ENCODE measurements at regions not wholly inside any gene's neighbourhood (a gene's known extent, or its start where the extent isn't known, plus 50 kb on each side); places are given as distances from the start of the nearest gene placed in this dataset.

- DNase-seq: no peak
Observed at GRCh38 chr2:575030-575726, 102.0 kb downstream of the TMEM18 start.

GRCh38 chr2:573805-574392 is 103.3 kb downstream of the TMEM18 start:
- DNase-seq: no peak

GRCh38 chr2:573025-573424 is 104.2 kb downstream of the TMEM18 start:
- no peak for DNase-seq

GRCh38 chr2:569681-570080 is 107.5 kb downstream of the TMEM18 start:
- DNase-seq: no peak

DNA sequence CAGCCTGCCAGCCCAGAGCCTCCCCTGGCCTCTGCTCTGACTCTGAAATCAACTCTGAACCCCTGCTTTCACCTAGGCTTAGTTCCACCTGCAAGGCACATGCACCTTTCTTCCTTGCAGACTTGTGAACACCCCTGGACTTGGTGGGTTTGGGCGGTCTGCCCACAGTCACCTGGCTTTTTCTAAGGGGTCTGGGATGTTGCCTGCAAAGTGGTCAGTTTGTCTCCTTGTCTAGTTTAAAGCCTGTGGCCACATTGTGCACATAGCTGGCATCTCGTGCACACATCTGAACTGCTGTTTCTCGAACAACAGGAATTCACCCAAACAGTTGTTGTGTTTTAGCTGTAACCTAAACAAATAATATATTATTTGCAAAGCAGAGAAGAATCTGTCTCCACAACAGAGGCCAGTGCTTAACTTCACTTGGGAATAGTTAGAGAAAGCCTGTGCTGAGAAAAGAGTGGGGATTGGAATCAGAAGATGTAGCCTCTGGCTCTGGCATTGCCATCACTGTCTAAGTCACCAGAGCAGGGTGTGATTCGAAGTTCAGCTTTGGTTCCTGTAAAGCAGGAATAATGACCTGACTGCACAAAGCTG is 108.5 kb downstream of the TMEM18 start:
- peak; percentile 36 for DNase-seq

DNA sequence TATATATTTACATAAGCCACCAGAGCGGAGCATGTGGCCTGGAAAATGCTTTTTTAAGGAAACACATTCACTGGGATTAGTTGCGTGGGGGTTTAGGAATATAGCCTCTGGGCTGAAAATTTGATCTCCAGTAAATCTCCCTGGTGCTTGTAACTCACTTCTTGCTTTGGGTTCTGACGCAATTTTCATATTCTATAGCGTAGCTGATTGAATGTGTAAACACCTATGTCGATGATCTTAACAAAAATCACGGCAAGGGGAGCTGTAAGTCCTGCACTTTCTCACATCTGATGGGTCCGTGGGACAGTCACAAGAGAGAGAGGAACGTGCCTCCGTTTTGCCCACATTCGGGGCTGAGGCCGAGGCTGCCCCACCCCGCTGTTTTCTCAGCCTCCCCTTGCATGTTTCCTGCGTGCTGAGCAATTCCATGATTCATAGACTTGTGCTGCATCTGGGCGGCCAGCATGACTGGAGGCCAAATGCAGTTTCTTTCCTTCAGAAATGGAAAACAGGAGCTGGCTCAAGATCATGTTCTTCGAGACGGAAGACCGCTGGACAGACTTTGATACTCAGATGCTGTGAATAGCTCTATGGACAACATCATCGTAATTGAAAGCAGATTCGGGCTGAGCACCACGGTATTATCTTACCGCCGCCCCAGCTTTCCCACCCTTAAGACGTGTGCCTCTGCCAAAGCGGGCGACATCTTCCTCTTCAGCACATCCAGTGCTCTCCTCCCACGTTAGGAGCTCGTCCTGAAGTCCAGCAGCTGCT is 109.2 kb downstream of the TMEM18 start:
- DNase-seq: peak; percentile 89

DNA sequence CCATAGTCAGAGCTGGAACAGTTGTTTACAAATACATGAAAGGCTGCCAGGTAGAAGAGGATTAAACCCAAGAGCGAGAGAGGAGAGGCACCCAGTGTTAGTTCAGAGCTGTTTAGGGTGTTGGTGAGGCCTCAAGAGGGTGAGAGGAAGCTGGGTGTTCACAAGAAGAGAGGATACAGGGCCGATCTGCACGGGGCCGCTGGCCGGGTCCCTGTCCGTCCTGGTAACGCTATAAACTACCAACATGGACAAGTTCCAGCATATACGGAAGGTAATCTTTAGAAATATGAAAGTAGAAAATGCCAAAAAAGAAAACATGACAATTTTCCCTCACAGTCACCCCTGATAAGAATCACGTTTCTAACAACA is 109.7 kb downstream of the TMEM18 start:
- DNase-seq: no peak

DNA sequence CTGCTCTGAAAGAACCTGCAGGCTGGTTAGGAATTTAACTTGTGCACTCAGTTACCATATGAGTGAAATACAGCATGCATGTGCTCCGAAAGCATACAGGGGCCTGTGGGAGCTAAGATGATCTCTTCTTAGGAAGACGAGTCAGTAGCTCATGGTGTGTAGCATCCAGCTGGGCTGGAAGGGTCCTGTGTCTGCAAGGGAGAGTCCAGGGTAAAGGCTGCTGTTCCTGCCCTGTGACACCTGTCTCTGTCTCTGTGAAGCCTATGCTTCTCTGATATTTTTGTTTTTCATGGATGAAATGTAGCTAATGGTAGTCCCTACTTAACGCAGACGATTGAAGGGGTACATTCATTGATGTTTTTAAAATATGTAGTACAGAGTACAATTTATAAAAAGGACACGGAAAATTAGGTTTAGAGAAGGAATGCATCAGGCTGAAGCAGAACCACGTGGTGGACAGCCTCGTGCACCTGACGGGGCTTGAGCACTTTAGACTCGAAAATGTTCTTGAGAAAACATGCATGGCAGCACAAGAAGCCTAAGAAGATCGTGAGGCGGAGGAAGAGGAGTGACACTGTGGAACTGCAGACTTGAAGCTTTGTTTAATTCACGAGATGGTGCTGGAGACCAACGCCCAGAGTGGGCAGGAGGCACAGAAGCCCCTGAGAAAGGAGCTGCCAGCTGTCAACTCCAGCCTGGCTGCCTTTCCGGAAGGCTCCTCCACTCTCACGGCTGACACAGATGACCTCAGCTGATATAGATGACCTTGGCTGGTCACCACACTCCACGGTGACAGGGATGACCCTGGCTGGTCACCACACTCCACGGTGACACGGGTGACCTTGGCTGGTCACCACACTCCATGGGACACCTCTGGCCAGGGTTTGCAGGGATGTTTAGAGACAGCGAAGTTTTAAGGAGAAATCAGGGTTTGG is 110.6 kb downstream of the TMEM18 start:
- DNase-seq: no peak

DNA sequence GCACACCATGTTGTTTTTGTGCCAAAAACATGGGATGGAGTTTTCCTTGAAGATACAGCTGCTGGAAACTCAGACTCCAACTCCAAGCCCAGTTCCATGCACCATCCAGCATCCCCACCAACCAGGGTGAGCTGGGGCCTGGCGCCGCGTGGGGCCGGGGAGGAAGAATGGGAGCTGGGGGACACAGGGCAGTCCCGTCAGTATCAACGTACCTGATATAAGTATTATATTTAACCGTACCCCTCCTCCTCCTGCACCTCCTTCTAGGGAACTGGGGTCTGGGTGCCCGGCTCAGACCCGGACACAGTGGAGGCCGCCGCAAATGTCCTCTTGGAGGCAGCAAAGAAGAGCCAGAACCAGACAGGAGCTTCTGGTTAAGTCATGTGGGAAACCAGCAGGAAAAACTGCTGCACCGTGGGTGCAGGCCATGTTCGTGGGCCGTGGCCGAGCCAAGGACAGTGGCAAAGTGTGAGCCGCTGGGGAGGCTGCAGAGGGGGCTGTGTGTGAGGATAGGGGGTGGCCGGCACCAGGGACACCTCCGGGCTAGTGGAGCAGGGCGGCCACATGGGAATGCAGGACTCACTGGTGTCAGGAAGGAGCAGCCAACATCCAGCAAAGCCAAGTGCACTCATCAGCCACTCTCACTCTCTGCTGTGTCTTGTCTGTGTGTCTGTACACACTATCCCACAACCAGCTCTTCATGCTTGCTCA is 112.6 kb downstream of the TMEM18 start:
- DNase-seq: no peak

GRCh38 chr2:563512-563911 is 113.7 kb downstream of the TMEM18 start:
- no peak for DNase-seq

GRCh38 chr2:562391-563364 is 114.5 kb downstream of the TMEM18 start:
- no peak for DNase-seq

GRCh38 chr2:558879-559278 is 118.3 kb downstream of the TMEM18 start:
- no peak for DNase-seq

GRCh38 chr2:558302-558642 is 118.9 kb downstream of the TMEM18 start:
- DNase-seq: no peak

- DNase-seq: no peak
Observed at GRCh38 chr2:557635-558301, 119.4 kb downstream of the TMEM18 start.

- no peak for DNase-seq
Observed at GRCh38 chr2:556485-556884, 120.7 kb downstream of the TMEM18 start.

DNA sequence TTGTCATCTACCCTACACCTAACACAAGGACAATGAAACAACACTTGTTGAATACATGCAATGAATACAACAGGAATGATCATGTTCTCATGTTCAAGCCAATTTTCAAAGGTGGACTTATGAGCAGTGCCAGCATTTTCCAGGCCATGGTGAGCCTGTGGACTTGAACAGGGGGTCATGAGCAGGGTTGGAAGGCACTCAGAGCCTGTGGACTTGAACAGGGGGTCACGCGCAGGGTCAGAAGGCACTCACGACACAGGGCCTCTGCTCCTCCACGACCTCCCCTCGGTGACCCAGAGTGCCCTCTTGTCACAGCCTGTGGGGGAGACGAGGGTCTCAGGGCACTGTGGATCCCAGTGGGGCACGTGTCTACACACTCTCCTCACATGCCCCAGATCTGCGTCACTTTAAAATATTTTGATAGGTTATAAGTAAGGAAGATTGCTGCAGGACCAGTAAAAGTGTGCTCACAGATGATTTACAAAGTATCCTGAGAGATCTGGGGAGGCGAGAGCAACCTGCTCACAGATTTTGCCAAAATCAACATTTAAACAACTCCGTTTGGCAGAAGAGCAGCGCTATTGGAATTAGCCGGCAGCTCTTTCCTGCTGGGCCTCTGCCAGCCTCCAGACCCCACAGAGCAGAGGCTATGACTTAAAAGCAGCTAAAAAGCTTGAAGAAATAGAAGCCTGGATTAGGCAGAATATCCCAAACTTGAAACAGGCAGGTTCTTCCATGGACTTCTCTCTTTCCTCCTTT is 121.9 kb downstream of the TMEM18 start:
- peak; percentile 57 for DNase-seq

DNA sequence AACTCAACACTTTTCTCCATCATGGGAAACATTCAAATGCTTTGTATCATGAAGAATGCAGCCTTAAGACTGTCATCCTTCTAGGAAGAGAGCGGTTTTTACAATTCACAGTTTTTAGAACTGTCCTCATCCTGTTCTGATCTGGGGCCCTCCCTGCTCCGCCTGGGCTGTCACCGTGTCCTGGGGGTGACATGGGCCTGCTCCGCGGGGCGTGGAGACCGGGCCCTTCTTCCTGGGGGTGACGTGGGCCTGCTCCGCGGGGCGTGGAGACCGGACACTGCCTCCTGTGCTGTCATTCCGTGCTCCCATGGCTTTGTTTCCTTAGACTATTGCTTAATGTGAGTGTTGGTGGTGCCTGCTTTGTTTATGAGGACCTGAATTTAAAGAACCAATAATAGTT is 122.8 kb downstream of the TMEM18 start:
- DNase-seq: no peak

- no peak for DNase-seq
Observed at GRCh38 chr2:552906-553305, 124.3 kb downstream of the TMEM18 start.

- DNase-seq: no peak
Observed at GRCh38 chr2:551621-552020, 125.6 kb downstream of the TMEM18 start.
